K562 (cell line): ENCODE measurements at regions not wholly inside any gene's neighbourhood (a gene's known extent, or its start where the extent isn't known, plus 50 kb on each side); places are given as distances from the start of the nearest gene placed in this dataset.

ENCODE experiments used
- ATAC-seq: fragments of 200-7000 bp; cut with Tn5 transposase; 3 replicates; pipeline ENCODE4 v1.9.1; 2020; ENCODE audit warnings: moderate library complexity
- BruUV-seq: library from RNA; stranded (reverse); fragments of 400-500 nt; replicated peaks from 2 replicates; lab custom pipeline; 2021; lab: Mats Ljungman, UMichigan
- CTCF ChIA-PET: fragments of 300-600 bp; formaldehyde crosslinking; extraction: SDS; loops from one replicate; lab custom pipeline; 2021; ENCODE audit warnings: low intra/inter-chr PET ratio; lab: Yijun Ruan, JAX
- POLR2A ChIA-PET: fragments of 300-600, 350-650 bp; sonication (Branson Sonifier 250); formaldehyde crosslinking; extraction: SDS; loops from one replicate; lab custom pipeline; 2021; ENCODE audit warnings: antibody characterized with exemption, inconsistent platforms; lab: Yijun Ruan, JAX
- DNase-seq, 4 experiments: peaks; one replicate each; pipeline versions ENCODE4 v3.0.0 to v3.0.0-alpha.2; 2011 to 2018; ENCODE audit warnings: low spot score in 3 of 4, mixed read lengths in 3 of 4; ENCODE audit errors: extremely low read depth in 1 of 4
- FAIRE-seq: peaks from 2 replicates; lab custom pipeline; 2011; peaks lifted over from hg19 to GRCh38; lab: Jason Lieb, UNC
- H2AFZ ChIP-seq: 2 replicates; pipeline ENCODE4 v1.6.0; 2011; ENCODE audit warnings: low read depth, low read length, control low read depth, inconsistent platforms
- H3K27ac ChIP-seq: fragments of 200-600 bp; 3 replicates; pipeline ENCODE4 v1.8.0; 2011; ENCODE audit warnings: low read depth, mild to moderate bottlenecking, control low read depth, inconsistent platforms, low read length, moderate library complexity, mixed read lengths; ENCODE audit errors: extremely low read depth
- H3K27me3 ChIP-seq, 2 experiments: fragments of 300-600 bp in 1 of 2; 2 replicates in 1 of 2; 3 replicates in 1 of 2; pipeline versions ENCODE4 v1.6.0 to v1.8.0; 2011; ENCODE audit warnings: inconsistent platforms in 2 of 2, low read length in 2 of 2, mild to moderate bottlenecking in 1 of 2, mixed read lengths in 1 of 2, moderate library complexity in 1 of 2; ENCODE audit not compliant: control insufficient read depth in 2 of 2, insufficient read depth in 2 of 2
- H3K36me3 ChIP-seq: fragments of 300-600 bp; 3 replicates; pipeline ENCODE4 v1.8.0; 2011; ENCODE audit warnings: mild to moderate bottlenecking, low read length, inconsistent platforms; ENCODE audit not compliant: control insufficient read depth, insufficient read depth
- H3K4me1 ChIP-seq, 2 experiments: fragments of 200-600 bp in 1 of 2; replicated peaks in 1 of 2; 2 replicates in 1 of 2; 3 replicates in 1 of 2; pipeline versions ENCODE4 v1.5.1 to v1.8.0; 2011; ENCODE audit warnings: inconsistent platforms in 2 of 2, low read length in 2 of 2, mild to moderate bottlenecking in 1 of 2, mixed read lengths in 1 of 2, moderate library complexity in 1 of 2; ENCODE audit not compliant: control insufficient read depth in 2 of 2, insufficient read depth in 2 of 2
- H3K4me2 ChIP-seq: 2 replicates; pipeline ENCODE4 v1.6.1; 2011; ENCODE audit warnings: low read length, control low read depth, inconsistent platforms, mixed read lengths; ENCODE audit not compliant: insufficient read depth
- H3K4me3 ChIP-seq: fragments of 200-600 bp; sonication (generic), shearing (Covaris generic); 2 replicates; pipeline ENCODE4 v1.5.1; 2016; ENCODE audit warnings: control low read depth, inconsistent platforms
- H3K79me2 ChIP-seq: fragments of 200-600 bp; 3 replicates; pipeline ENCODE4 v1.8.0; 2011; ENCODE audit warnings: low read length, inconsistent platforms; ENCODE audit not compliant: control insufficient read depth, insufficient read depth
- H3K9ac ChIP-seq, 2 experiments: 2 replicates each; pipeline versions ENCODE4 v1.6.0 to v1.6.1; 2011; ENCODE audit warnings: low read depth in 2 of 2, low read length in 2 of 2, control low read depth in 1 of 2, inconsistent platforms in 1 of 2, mild to moderate bottlenecking in 1 of 2, mixed read lengths in 1 of 2; ENCODE audit not compliant: insufficient read depth in 1 of 2
- H3K9me1 ChIP-seq: one replicate; pipeline ENCODE4 v1.6.0; 2011; ENCODE audit warnings: inconsistent platforms, mild to moderate bottlenecking, low read length, moderate library complexity; ENCODE audit not compliant: control insufficient read depth, insufficient read depth
- H3K9me3 ChIP-seq: replicated peaks from 2 replicates; pipeline ENCODE4 v1.5.1; 2011; ENCODE audit warnings: low read depth, low read length, inconsistent platforms; ENCODE audit not compliant: control insufficient read depth, insufficient read depth
- H4K20me1 ChIP-seq: replicated peaks from 2 replicates; pipeline ENCODE4 v1.6.1; 2011; ENCODE audit warnings: low read length, inconsistent platforms, mixed read lengths; ENCODE audit not compliant: control insufficient read depth, insufficient read depth
- CTCF ChIP-seq, 3 experiments: IDR thresholded peaks in 2 of 3; conservative IDR thresholded peaks in 1 of 3; 2 replicates each; pipeline ENCODE4 v1.5.1; 2011 to 2012; ENCODE audit warnings: low read length in 3 of 3, mild to moderate bottlenecking in 3 of 3, control low read depth in 2 of 3, improper control_type of control experiment in 1 of 3, inconsistent platforms in 1 of 3, low read depth in 1 of 3, mixed read lengths in 1 of 3, moderate library complexity in 1 of 3; ENCODE audit not compliant: insufficient read depth in 2 of 3
- LARP7 ChIP-seq: fragments of 450-650 bp; IDR thresholded peaks from 2 replicates; pipeline ENCODE4 v1.6.1; 2016
- RAD21 ChIP-seq, 2 experiments: fragments of 250-450 bp in 1 of 2; fragments of 450-650 bp in 1 of 2; sonication (Bioruptor Pico) in 1 of 2; formaldehyde crosslinking in 1 of 2; IDR thresholded peaks in 1 of 2; conservative IDR thresholded peaks in 1 of 2; 2 replicates each; pipeline versions ENCODE4 v1.4.0 to v1.8.0; 2020 to 2022; ENCODE audit warnings: mild to moderate bottlenecking in 2 of 2, moderate library complexity in 1 of 2
- WGBS: fragments of 100-300 bp; shearing (Covaris generic); methylation state at CpG from one replicate; pipeline ENCODE4 v1.1.6; 2016; ENCODE audit warnings: low coverage, mixed read lengths; ENCODE audit not compliant: insufficient coverage; ENCODE audit errors: missing lambda C conversion rate; 5-methylcytosine and 5-hydroxymethylcytosine counted together
- in situ Hi-C: fragments of 300-500 bp; cut with MboI; formaldehyde crosslinking; loops from 4 replicates; pipeline ENCODE4 v1.15.0; 2018; ENCODE audit warnings: inconsistent platforms, mixed read lengths
- intact Hi-C: fragments of 100-400 bp; cut with micrococcal nuclease; formaldehyde crosslinking; loops from 2 replicates; pipeline ENCODE4 v1.14.2; 2022

- Histone ChIP-seq H3K4me1 (no peaks in the 10 kb centered on the region), H3K36me3 (no peaks in the 10 kb centered on the region), H3K9ac (no peak overlapping the region), H3K4me2 (no peak overlapping the region), H4K20me1 (no peaks in the 10 kb centered on the region), H3K4me3 (no peak overlapping the region), H2AFZ (no peak overlapping the region), H3K79me2 (no peaks in the 10 kb centered on the region), H3K9me1 (no peaks in the 10 kb centered on the region), H3K27ac (no peak overlapping the region), H3K27me3 (no peaks in the 10 kb centered on the region), H3K9me3 (no peaks in the 10 kb centered on the region; the same call in 1 of the 2 replicates)
- intact Hi-C loops (loop anchor here (2.0 to 5.0 kb wide), 2 partner anchors 284 to 694 kb away; no protein-coding TSS in a partner anchor), in situ Hi-C loops (no loop called here)
- WGBS: 7% methylated on average over 2 of the region's 2 CpGs
- DNase-seq (peak in 2 of 4 experiments; percentile 9 to 19), ATAC-seq (peak; percentile 77), FAIRE-seq (peak; percentile 57)
- POLR2A ChIA-PET: interaction anchor here (1.2 kb wide), 1 partner anchor 14 kb away, joined by 3 read pairs; no protein-coding TSS in a partner anchor
- no TSS peak for BruUV-seq
- CTCF ChIA-PET: interaction anchor here (0.6 kb wide), 1 partner anchor 790 kb away, joined by 3 read pairs; no protein-coding TSS in a partner anchor
- peak; percentile 15 to 50 (median 37); a peak in 4 of 6 replicates for TF ChIP-seq CTCF (IDR thresholded peaks at IDR 0.05 in 2 of 3, conservative IDR thresholded peaks at IDR 0.05 in 1 of 3; ENCODE audit: insufficient read depth in 2 of 3, low read depth in 1 of 3, low read length in 3 of 3)
- peak; percentile 41 to 71; a peak in 3 of 4 replicates for TF ChIP-seq RAD21 (CRISPR knock-in tag; conservative IDR thresholded peaks at IDR 0.05 in 1 of 2, IDR thresholded peaks at IDR 0.05 in 1 of 2)
- no peak for TF ChIP-seq LARP7
Measured at GRCh38 chr1:222171005-222171404, 376.9 kb downstream of the HHIPL2 start.
